GM18870 (cell line): ENCODE measurements at regions not wholly inside any gene's neighbourhood (a gene's known extent, or its start where the extent isn't known, plus 50 kb on each side); places are given as distances from the start of the nearest gene placed in this dataset.

Experiments
- ATAC-seq: cut with Tn5 transposase; IDR thresholded peaks from one replicate; pipeline ENCODE4 v1.9.1; 2021; ENCODE audit warnings: moderate library complexity; ENCODE audit not compliant: unreplicated experiment

DNA sequence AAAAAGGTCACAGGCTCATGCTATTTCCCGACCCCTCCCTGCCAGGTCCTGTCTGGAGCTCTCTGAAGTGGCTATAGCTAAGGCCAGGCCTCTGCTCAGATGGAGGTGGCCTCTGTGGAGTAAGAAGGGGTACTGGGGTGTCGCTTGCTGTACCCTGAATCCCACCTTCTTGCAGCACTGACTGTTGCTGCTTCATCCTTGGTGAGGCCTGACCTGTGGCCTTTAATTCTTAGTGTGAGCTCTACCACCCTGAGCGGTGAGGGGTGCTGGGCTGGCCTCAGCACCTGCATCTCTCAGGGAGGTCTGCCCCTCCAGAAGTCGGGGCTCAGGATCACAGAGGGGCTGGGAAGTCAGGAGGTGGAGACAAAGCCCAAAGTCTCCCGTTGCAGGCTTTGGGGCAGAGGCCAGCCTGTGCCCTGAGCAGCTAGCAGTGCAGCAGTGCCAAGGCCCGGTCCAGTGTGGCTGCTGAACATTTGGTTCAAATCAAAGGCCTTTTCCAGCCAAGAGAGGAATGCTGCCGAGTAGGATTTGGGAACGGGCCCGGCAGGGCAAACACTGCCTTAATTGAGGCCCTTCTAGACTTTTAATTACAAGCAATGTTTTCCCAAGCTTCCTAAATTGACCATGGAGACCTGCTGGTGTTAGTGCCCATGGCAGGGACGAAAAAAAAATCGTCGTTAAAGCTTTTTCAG is 133.5 kb upstream of the HAAO start:
- ATAC-seq = no peak

DNA sequence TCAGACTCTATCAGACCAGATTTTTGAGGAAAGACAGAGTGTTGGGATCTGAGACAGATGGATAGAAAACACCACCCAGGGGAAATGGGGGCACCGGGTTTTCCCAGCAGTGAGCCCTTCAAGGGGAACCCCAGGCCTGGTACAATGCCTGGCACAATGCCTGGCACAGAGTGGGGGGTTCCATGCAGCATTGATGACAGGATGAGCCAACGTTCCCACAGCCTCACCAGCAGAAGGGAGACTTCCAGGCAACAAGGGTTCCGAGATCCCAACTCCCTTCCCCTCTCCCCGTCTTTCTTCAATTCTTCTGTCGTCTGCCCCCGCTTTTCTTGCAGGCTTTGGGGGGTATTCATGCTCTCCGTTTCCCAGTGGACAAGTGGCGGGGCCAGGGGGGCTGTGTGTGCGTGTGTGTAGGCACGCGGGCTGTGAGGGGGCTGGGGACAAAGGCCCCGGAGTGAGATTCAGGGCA is 132.1 kb upstream of the HAAO start:
- no peak for ATAC-seq

DNA sequence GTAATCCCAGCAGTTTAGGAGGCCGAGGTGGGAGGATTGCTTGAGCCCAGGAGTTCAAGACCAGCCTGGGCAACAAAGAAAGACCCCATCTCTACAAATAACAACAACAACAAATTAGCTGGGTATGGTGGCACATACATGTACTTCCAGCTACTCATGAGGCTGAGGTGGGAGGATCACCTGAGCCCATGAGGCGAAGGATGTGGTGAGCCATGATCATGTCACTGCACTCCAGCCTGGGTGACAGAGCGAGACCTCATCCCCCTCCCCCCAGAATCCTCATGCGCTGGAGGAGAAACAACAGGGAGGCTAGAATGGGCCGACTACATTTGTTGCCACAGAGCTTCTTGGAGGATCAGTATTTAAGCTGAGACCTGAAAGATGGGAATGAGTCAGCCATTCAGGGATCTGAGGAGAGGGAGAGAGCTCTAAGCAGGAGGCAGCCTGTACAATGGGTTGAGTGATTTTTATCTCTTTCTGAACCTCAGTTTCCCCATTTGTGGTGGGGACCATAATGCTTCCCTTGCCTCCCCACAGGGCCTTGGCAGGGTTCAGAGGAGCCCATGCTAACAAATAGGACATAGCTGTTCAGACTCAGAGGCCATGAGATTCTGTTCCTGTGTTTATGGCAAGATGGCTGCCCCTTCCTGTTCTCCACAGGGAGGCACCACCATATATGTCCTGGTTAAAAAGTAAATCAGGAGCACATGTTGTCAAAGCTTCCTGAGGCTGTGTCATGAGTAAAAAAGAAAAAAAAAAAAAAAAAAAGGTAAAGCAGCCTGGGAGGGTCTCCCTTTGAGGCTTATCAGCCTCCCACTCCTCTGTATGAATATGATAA is 131.4 kb upstream of the HAAO start:
- no peak for ATAC-seq

DNA sequence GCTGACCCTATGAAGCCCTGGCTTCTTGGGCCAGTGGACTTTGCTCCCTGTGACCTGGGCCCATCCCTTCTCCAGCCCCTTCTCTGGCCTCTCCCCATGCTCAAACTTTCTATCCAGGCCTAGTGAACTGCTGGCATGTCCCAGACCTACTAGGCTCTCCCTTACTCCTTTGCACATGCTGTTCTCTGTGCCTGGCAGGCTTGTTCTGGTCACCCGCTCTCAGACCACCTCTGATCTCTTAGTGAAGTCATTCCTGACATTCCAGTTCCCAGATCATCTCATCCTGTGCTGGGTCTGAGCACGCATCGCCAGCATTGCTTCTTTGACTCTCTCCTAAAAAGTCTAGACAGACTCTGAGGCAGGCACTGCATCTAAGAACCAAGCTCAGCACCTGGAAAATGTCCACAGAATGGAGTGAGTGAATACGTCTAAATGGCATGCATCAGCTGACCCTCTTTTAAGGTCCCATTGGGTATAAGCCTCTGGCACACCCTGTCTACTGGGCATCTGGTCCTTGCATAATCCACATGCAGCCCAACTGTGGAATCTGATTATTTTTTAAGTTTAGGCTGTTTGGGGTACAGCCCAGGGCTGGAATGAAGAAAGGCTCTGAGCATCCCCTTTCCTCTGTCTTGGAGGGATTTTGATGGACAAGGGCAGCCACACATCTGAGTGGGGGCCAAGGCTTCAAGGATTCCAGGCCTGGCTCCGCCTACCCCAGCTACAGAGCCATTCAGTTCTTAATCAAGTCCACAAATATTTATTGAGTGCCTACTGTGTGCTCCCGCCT is 130.6 kb upstream of the HAAO start:
- ATAC-seq = no peak

DNA sequence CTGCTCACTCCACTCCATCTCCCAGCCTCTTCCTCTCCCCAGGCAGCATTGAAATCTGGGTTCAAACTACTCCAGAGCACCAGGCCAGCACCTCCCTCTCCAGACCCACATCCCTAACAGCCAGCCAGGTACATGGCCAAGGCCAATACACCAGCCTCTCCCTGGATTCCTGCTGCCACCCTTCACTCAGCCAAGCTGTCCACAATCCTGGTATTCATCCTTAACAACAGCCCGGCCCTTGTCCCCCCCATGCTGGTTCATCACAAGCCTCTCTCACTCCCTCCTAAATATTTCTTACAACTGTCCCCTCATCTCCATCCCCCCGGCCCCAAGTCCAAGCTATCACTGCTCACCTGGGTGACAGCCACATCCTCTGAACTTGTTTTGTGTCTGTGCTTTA is 129.9 kb upstream of the HAAO start:
- no peak for ATAC-seq

GRCh38 chr2:42921721-42922120 is 129.3 kb upstream of the HAAO start:
- no peak for ATAC-seq

DNA sequence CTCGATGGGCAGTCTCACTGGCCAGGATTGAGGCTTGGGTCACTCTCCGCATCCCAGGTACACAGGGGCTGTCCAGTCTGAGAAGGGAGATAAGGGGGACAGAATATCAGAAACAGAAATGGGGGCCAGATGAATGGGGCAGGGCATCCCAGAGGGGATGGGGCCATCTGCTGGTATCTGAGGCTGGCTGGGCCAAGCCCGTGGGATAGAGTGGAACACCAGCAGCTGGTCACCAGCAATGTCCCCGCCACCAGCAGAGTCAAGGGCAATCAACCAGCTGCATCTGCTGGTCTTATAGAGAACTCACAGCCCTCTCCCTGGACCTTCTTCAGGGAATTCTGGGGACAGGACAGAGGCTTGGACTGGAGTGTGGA is 128.8 kb upstream of the HAAO start:
- no peak for ATAC-seq

GRCh38 chr2:42920446-42921146 is 128.2 kb upstream of the HAAO start:
- ATAC-seq = no peak

GRCh38 chr2:42918671-42919318 is 126.4 kb upstream of the HAAO start:
- ATAC-seq = no peak

- ATAC-seq = no peak
These were observed 125.7 kb upstream of the HAAO start for GRCh38 chr2:42918041-42918440.

- no peak for ATAC-seq
These were observed 125.1 kb upstream of the HAAO start for GRCh38 chr2:42917425-42917927.

GRCh38 chr2:42916324-42916723 is 123.9 kb upstream of the HAAO start:
- ATAC-seq = no peak

GRCh38 chr2:42914860-42915259 is 122.5 kb upstream of the HAAO start:
- no peak for ATAC-seq

DNA sequence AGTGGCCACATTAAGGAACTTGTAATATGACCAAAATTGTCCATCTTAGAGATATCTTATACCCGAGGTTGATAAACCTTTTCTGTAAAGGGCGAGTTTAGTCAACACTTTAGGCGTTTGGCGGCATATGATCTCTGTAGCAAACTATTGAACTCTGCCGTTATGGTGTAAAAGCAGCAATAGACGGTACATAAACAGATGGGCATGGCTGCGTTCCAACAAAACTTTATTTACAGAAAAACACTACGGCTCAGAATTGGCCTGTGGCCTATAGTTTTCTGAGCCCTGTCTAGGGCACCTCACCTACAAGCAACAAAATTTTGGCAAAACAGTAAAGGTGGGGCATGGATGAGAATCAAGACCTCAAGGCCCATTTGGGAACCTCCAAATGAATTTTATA is 121.9 kb upstream of the HAAO start:
- ATAC-seq = no peak

GRCh38 chr2:42913280-42913878 is 121.0 kb upstream of the HAAO start:
- no peak for ATAC-seq

DNA sequence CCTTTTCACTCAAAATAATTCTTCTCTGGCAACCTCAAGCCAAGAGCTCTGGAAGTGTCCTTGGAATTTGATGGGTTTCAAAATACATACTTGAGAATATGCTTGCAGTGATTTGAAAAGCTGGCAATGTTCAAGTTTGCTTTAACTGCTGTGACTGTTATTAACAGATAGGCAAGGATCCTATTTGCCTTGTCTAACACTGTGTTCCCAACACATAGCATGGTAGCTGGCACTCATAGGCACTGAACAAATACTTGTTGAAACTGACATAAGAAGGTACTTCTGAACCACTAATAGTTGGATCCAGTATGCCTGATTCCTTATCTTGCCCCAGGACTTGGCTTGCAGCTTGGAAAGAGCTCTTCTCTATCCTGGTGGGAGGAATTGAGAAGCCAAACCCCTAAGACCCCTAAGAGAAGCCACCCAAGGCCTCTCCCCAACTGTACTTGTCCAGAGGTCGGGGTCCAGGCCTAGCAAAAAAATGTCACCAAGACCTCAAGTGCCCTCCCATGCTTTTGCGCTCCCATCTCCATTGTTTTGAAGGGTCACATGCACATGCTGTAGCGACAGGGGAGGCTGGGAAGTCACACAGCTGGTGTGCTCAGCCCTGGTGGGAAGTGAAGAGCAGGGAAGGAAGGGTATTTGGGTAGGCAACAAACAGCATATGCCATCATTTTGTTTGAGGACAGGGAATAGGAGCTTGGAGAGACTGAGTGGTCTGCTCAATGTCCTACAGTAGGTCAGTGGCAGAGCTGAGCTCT is 118.4 kb upstream of the HAAO start:
- no peak for ATAC-seq

GRCh38 chr2:42909966-42910365 is 117.6 kb upstream of the HAAO start:
- ATAC-seq = no peak

DNA sequence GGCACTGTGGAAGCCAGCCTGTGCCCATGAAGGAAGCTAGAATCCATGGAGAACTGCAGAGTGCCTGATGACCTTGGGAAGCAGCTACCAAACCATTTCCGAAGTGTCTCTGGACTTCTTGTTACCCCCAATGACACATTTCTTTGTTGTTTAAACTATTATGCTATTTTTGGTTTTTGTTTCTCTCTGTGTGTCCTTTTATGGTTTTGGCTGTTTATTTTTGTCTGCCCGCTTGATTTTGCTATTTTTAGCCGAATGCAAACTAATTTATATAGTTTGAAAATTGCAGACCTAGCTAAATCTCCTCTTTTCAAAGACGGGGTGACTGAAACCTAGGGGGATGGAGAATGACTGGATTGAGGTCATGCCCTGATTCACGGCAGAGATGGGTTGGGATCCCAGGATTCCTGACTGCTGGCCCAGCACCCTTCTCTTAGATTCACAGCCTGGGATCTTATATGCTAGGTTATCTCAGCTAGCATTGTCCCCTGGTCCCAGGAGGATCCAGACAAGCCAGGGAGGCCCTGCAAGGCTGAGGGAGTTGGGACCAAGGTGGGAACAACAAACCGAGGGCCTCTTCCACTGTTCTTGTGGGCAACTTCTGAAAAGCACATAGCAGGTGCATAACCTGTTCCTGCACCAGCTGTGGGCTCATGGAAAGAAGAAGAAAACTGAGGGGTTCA is 116.3 kb upstream of the HAAO start:
- ATAC-seq = no peak

DNA sequence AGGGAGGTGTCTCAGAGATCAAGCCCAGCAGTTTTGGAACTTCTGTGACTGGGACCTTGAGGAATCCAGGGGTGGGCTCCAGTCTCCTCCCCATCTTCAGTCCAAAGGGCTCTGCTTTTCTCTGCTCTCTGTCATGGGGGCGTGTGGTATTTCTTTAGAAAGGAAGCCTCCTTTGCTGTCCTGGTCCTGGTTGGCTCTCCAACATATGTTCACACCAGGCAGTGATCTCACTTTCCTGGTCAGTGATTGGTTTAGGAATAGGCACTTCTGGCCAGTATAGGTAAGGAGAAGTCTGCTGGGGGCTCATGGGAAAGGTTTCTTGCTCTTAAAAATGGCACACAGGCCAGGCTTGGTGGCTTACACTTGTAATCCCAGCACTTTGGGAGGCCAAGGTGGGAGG is 115.5 kb upstream of the HAAO start:
- ATAC-seq = no peak
